ENCODE measurements at regions not wholly inside any gene's neighbourhood (a gene's known extent, or its start where the extent isn't known, plus 50 kb on each side); places are given as distances from the start of the nearest gene placed in this dataset.

DNA sequence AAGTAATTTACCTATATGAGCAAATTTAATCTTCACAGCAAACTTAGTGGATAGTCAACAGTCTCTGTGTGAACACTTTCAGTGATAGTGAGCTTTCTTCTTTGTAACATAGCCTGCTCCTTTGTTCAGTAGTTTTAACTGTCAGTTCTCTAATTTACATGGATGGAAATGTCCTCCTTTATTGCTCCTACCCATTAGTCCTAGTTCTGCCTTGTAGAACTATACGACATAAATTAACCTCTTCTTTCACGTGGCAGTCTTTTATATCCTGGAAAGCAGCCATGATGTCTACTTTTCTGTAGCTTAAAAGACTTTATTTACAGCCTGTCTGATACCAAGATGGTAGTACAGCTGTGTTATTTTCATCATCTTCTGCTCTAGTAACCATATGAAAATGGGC, 143.6 kb downstream of the TANC2 start:
- TF ChIP-seq POLR2A (conservative IDR thresholded peaks at IDR 0.05) (no peak), BHLHE40 (IDR thresholded peaks at IDR 0.05; ENCODE audit: low read length) (no peak), GABPA (tag; conservative IDR thresholded peaks at IDR 0.05; ENCODE audit: low read depth) (no peak)
